ENCODE measurements at regions not wholly inside any gene's neighbourhood (a gene's known extent, or its start where the extent isn't known, plus 50 kb on each side); places are given as distances from the start of the nearest gene placed in this dataset.

GRCh38 chr9:106577121-106577520 is 285.8 kb upstream of the ZNF462 start:
- TF ChIP-seq CTCF (IDR thresholded peaks at IDR 0.05) = no peak

DNA sequence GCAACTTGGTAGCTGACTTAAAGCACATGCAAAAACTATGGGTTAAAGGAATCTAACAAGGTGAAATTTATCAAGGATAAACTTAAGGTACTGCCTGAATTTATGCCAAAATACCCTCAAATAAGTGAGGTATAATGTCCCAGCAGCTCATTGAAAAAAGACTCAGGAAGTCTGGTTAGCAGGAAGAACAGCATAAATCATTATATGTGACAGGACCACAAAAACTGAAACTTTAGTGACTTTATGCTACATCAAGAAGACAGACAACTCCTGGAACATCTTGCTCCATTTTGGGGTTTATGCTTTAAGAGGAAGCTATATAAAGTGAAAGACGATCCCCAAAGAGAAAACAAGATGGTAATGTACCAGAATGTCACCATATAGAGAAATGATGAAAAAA is 282.4 kb upstream of the ZNF462 start:
- no peak for TF ChIP-seq CTCF (IDR thresholded peaks at IDR 0.05)
- H3K27ac ChIP-seq = no peak overlapping the region
- no peaks in the 10 kb centered on the region for H3K79me2 ChIP-seq
- H3K9me3 ChIP-seq (ENCODE audit: control insufficient read depth, low read length) = no peaks in the 10 kb centered on the region
- H3K9ac ChIP-seq = no peak overlapping the region
- no peaks in the 10 kb centered on the region for H3K27me3 ChIP-seq (ENCODE audit: control insufficient read depth, insufficient read depth, low read length)
- H2AFZ ChIP-seq = no peak overlapping the region
- H3K36me3 ChIP-seq (ENCODE audit: control insufficient read depth, insufficient read depth, low read length) = no peaks in the 10 kb centered on the region
- no peak overlapping the region for H3K4me3 ChIP-seq (ENCODE audit: low read depth, low read length)
- no peaks in the 10 kb centered on the region for H3K4me1 ChIP-seq
- no peak overlapping the region for H3K4me2 ChIP-seq (ENCODE audit: low read length)

More at GRCh38 chr9:106577121-106577520, 285.8 kb upstream of the ZNF462 start:
- H3K79me2 ChIP-seq = no peaks in the 10 kb centered on the region
- H3K4me3 ChIP-seq (ENCODE audit: low read depth, low read length) = no peak overlapping the region
- no peak overlapping the region for H2AFZ ChIP-seq
- no peaks in the 10 kb centered on the region for H3K36me3 ChIP-seq (ENCODE audit: control insufficient read depth, insufficient read depth, low read length)
- H3K27ac ChIP-seq = no peak overlapping the region
- no peak overlapping the region for H3K4me2 ChIP-seq (ENCODE audit: low read length)
- no peaks in the 10 kb centered on the region for H3K9me3 ChIP-seq (ENCODE audit: control insufficient read depth, low read length)
- no peak overlapping the region for H3K9ac ChIP-seq
- no peaks in the 10 kb centered on the region for H3K27me3 ChIP-seq (ENCODE audit: control insufficient read depth, insufficient read depth, low read length)
- no peaks in the 10 kb centered on the region for H3K4me1 ChIP-seq

- Histone ChIP-seq H3K4me3 (ENCODE audit: low read depth, low read length) (no peak overlapping the region), H3K9me3 (ENCODE audit: control insufficient read depth, low read length) (no peaks in the 10 kb centered on the region), H3K4me1 (no peaks in the 10 kb centered on the region), H3K4me2 (ENCODE audit: low read length) (no peak overlapping the region), H3K27ac (no peak overlapping the region), H3K27me3 (ENCODE audit: control insufficient read depth, insufficient read depth, low read length) (no peaks in the 10 kb centered on the region), H3K9ac (no peak overlapping the region), H2AFZ (no peak overlapping the region), H3K79me2 (no peaks in the 10 kb centered on the region), H3K36me3 (ENCODE audit: control insufficient read depth, insufficient read depth, low read length) (no peaks in the 10 kb centered on the region)
- TF ChIP-seq CTCF (IDR thresholded peaks at IDR 0.05) = no peak
Observed at GRCh38 chr9:106581973-106582372, 281.0 kb upstream of the ZNF462 start.

DNA sequence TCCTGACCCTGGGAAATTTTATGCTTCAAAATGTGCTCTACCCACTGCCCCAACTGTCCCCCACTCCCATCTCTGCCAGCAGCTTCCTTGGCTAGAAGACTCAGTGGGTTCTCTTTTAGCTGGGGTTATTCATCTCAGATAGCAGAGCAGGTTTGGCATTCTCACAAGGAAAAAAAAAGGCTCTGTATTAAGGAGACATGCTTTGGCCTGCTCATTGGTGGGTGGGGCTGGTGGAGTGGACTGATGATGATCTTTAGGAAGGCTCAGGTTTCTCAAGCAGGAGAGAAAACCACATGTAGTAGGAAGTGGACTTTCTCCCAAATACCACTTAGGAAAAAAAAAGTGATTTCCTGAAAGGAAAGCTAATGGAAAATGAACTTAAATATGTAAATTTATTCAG is 279.2 kb upstream of the ZNF462 start:
- Histone ChIP-seq H3K27me3 (ENCODE audit: control insufficient read depth, insufficient read depth, low read length) (no peaks in the 10 kb centered on the region), H3K4me1 (no peaks in the 10 kb centered on the region), H3K79me2 (no peaks in the 10 kb centered on the region), H3K4me2 (ENCODE audit: low read length) (no peak overlapping the region), H3K36me3 (ENCODE audit: control insufficient read depth, insufficient read depth, low read length) (no peaks in the 10 kb centered on the region), H3K9ac (no peak overlapping the region), H2AFZ (no peak overlapping the region), H3K9me3 (ENCODE audit: control insufficient read depth, low read length) (no peaks in the 10 kb centered on the region), H3K27ac (no peak overlapping the region), H3K4me3 (ENCODE audit: low read depth, low read length) (no peak overlapping the region)
- no peak for TF ChIP-seq CTCF (IDR thresholded peaks at IDR 0.05)

DNA sequence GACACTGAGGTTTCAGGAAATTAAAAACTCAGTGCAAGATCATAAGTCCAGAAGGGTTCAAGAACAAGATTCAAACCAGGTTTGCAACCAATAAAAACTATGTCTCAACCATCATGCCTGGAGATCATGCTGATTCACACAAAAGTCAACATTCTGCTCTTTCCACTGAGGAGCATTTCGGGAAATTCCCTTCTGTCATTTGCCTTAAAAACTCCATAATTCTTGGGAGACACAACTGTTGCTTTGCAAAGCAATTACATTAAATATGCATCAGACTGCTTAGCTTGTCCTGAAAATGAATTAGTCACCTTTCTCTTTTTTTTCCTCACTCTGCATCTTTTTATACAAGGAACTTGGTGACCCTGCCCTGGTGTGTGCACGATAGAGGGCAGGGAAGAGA is 275.9 kb upstream of the ZNF462 start:
- no peaks in the 10 kb centered on the region for H3K9me3 ChIP-seq (ENCODE audit: control insufficient read depth, low read length)
- TF ChIP-seq CTCF (IDR thresholded peaks at IDR 0.05) = no peak
- no peaks in the 10 kb centered on the region for H3K27me3 ChIP-seq (ENCODE audit: control insufficient read depth, insufficient read depth, low read length)
- H2AFZ ChIP-seq = no peak overlapping the region
- no peak overlapping the region for H3K27ac ChIP-seq
- H3K79me2 ChIP-seq = no peaks in the 10 kb centered on the region
- H3K4me3 ChIP-seq (ENCODE audit: low read depth, low read length) = no peak overlapping the region
- H3K9ac ChIP-seq = no peak overlapping the region
- no peaks in the 10 kb centered on the region for H3K36me3 ChIP-seq (ENCODE audit: control insufficient read depth, insufficient read depth, low read length)
- no peaks in the 10 kb centered on the region for H3K4me1 ChIP-seq
- no peak overlapping the region for H3K4me2 ChIP-seq (ENCODE audit: low read length)

All from parathyroid adenoma (tissue), 2 donors.